Right lobe of liver (tissue), 6 donors: ENCODE measurements at regions not wholly inside any gene's neighbourhood (a gene's known extent, or its start where the extent isn't known, plus 50 kb on each side); places are given as distances from the start of the nearest gene placed in this dataset.

Experiments
- ATAC-seq, 4 donors: fragments of 200-7000 bp; cut with Tn5 transposase; one replicate each; pipeline ENCODE4 v1.9.1; 2020; ENCODE audit warnings: mild to moderate bottlenecking in 4 of 4, moderate library complexity in 4 of 4
- DNase-seq, 3 donors: peaks; one replicate each; pipeline ENCODE4 v3.0.0-alpha.2; 2020
- H3K27ac ChIP-seq, 3 donors: fragments of 200-600 bp; one replicate each; pipeline ENCODE4 v1.8.0; 2022
- H3K27me3 ChIP-seq, 2 donors: fragments of 200-600 bp; one replicate each; pipeline ENCODE4 v1.8.0; 2022
- H3K36me3 ChIP-seq, 4 donors: fragments of 200-600 bp; sonication (generic) in 1 of 4; one replicate each; pipeline versions ENCODE4 v1.5.1 to v1.8.0; 2017 to 2022; ENCODE audit warnings: control low read depth in 1 of 4
- H3K4me1 ChIP-seq, 4 donors: fragments of 200-600 bp; sonication (generic) in 1 of 4; one replicate each; pipeline versions ENCODE4 v1.5.1 to v1.8.0; 2017 to 2022; ENCODE audit warnings: control low read depth in 1 of 4
- H3K4me3 ChIP-seq, 3 donors: fragments of 200-600 bp; one replicate each; pipeline ENCODE4 v1.8.0; 2022
- H3K9me3 ChIP-seq, 4 donors: fragments of 200-600 bp; sonication (generic) in 1 of 4; one replicate each; pipeline versions ENCODE4 v1.5.1 to v1.8.0; 2017 to 2022; ENCODE audit warnings: control low read depth in 1 of 4
- CTCF ChIP-seq, 4 donors: fragments of 200-600 bp in 3 of 4; fragments of 450-650 bp in 1 of 4; IDR thresholded peaks; one replicate each; pipeline versions ENCODE4 v1.5.1 to v1.8.0; 2016 to 2022; ENCODE audit warnings: antibody characterized with exemption in 4 of 4, mild to moderate bottlenecking in 2 of 4
- POLR2A ChIP-seq: fragments of 450-650 bp; IDR thresholded peaks from one replicate; pipeline ENCODE4 v1.6.1; 2017; ENCODE audit warnings: antibody characterized with exemption, mild to moderate bottlenecking
- WGBS: methylation state at CpG from one replicate; pipeline ENCODE4 v1.1.6; 2018; ENCODE audit warnings: low coverage, low lambda C conversion rate; ENCODE audit not compliant: insufficient coverage; ENCODE audit errors: missing lambda C conversion rate; 5-methylcytosine and 5-hydroxymethylcytosine counted together
- intact Hi-C, 2 donors: fragments of 100-400 bp; cut with DNase I; formaldehyde crosslinking; loops; one replicate each; pipeline versions ENCODE4 v1.11.2 to v1.14.1; 2022
- donor health status: DM: no; HTN: yes; CAD: no.
- donor health status: DM: no; HTN: no; CAD: no.
- donor health status: DM: no; HTN: no; CAD: no.
- donor health status: DM: no; HTN: yes; CAD: no.
- donor health status: DM: no; HTN: yes; CAD: no.

- Histone ChIP-seq H3K9me3 (no peaks in the 10 kb centered on the region), H3K4me1 (no peaks in the 10 kb centered on the region), H3K4me3 (no peak overlapping the region), H3K36me3 (no peaks in the 10 kb centered on the region), H3K27me3 (no peaks in the 10 kb centered on the region), H3K27ac (no peak overlapping the region)
- intact Hi-C loops: no loop called here
- DNase-seq (no peak), ATAC-seq (no peak)
- TF ChIP-seq POLR2A (no peak), CTCF (IDR thresholded peaks at IDR 0.05) (no peak)
- 86% methylated on average over 2 of the region's 2 CpGs for WGBS
These were observed 757.1 kb downstream of the DHX35 start for GRCh38 chr20:39719293-39719692.

GRCh38 chr20:39717936-39718335 lies 755.8 kb downstream of the DHX35 start:
- DNase-seq: no peak
- ATAC-seq: no peak
- no peak overlapping the region for H3K4me3 ChIP-seq
- no peaks in the 10 kb centered on the region for H3K36me3 ChIP-seq
- no peak overlapping the region for H3K27ac ChIP-seq
- WGBS: 89% methylated on average over 4 of the region's 5 CpGs
- intact Hi-C loops: no loop called here
- H3K9me3 ChIP-seq: no peaks in the 10 kb centered on the region
- TF ChIP-seq POLR2A: no peak
- H3K27me3 ChIP-seq: no peaks in the 10 kb centered on the region
- H3K4me1 ChIP-seq: no peaks in the 10 kb centered on the region

GRCh38 chr20:39716796-39717341 lies 754.7 kb downstream of the DHX35 start:
- WGBS: no CpG with 5 or more reads among the region's 1 CpG
- intact Hi-C loops: no loop called here

GRCh38 chr20:39713076-39713840 lies 751.1 kb downstream of the DHX35 start:
- intact Hi-C loops: no loop called here
- no peak for TF ChIP-seq POLR2A
- no peak for TF ChIP-seq CTCF (IDR thresholded peaks at IDR 0.05)
- WGBS: 60% methylated on average over 4 of the region's 4 CpGs

More at GRCh38 chr20:39716796-39717341, 754.7 kb downstream of the DHX35 start:
- H3K36me3 ChIP-seq: no peaks in the 10 kb centered on the region
- no peak for TF ChIP-seq CTCF (IDR thresholded peaks at IDR 0.05)
- TF ChIP-seq POLR2A: no peak
- H3K27me3 ChIP-seq: no peaks in the 10 kb centered on the region
- ATAC-seq (no peak), DNase-seq (no peak)
- H3K27ac ChIP-seq: no peak overlapping the region
- no peaks in the 10 kb centered on the region for H3K9me3 ChIP-seq
- no peak overlapping the region for H3K4me3 ChIP-seq
- no peaks in the 10 kb centered on the region for H3K4me1 ChIP-seq

GRCh38 chr20:39706184-39706663 lies 744.1 kb downstream of the DHX35 start:
- no peaks in the 10 kb centered on the region for H3K4me1 ChIP-seq
- H3K27me3 ChIP-seq: no peaks in the 10 kb centered on the region
- TF ChIP-seq POLR2A (no peak), CTCF (IDR thresholded peaks at IDR 0.05) (no peak)
- ATAC-seq (no peak), DNase-seq (no peak)
- no peaks in the 10 kb centered on the region for H3K9me3 ChIP-seq
- H3K27ac ChIP-seq: no peak overlapping the region
- H3K36me3 ChIP-seq: no peaks in the 10 kb centered on the region
- H3K4me3 ChIP-seq: no peak overlapping the region
- 46% methylated on average over 3 of the region's 3 CpGs for WGBS
- intact Hi-C loops: no loop called here

More at GRCh38 chr20:39713076-39713840, 751.1 kb downstream of the DHX35 start:
- H3K9me3 ChIP-seq: no peaks in the 10 kb centered on the region
- no peak for DNase-seq
- no peaks in the 10 kb centered on the region for H3K27me3 ChIP-seq
- no peaks in the 10 kb centered on the region for H3K36me3 ChIP-seq
- H3K27ac ChIP-seq: no peak overlapping the region
- ATAC-seq: no peak
- H3K4me3 ChIP-seq: no peak overlapping the region
- H3K4me1 ChIP-seq: no peaks in the 10 kb centered on the region
